ENCODE measurements at regions not wholly inside any gene's neighbourhood (a gene's known extent, or its start where the extent isn't known, plus 50 kb on each side); places are given as distances from the start of the nearest gene placed in this dataset.

DNA sequence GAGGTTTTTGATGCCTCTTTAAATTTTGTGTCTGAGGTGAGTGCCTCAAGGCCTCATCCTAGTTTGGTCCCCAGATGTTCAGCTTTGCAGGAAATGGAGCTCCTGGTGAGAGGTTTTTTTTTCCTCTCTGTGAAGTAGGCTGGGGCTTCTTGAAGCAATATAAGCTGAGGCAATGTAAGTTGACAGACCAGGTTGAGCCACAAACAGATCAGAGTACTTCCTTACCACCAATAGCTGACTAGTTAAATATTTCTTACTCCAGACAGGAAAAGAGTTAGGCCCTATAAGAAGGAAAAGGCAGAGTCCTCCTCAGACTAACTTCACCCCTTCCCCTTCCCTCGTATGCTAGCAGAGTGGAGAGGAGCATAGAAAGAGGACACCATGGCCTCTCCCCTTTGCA lies 341.0 kb downstream of the LMO4 start:
- DNase-seq = no peak
- TF ChIP-seq, protein P1, sequence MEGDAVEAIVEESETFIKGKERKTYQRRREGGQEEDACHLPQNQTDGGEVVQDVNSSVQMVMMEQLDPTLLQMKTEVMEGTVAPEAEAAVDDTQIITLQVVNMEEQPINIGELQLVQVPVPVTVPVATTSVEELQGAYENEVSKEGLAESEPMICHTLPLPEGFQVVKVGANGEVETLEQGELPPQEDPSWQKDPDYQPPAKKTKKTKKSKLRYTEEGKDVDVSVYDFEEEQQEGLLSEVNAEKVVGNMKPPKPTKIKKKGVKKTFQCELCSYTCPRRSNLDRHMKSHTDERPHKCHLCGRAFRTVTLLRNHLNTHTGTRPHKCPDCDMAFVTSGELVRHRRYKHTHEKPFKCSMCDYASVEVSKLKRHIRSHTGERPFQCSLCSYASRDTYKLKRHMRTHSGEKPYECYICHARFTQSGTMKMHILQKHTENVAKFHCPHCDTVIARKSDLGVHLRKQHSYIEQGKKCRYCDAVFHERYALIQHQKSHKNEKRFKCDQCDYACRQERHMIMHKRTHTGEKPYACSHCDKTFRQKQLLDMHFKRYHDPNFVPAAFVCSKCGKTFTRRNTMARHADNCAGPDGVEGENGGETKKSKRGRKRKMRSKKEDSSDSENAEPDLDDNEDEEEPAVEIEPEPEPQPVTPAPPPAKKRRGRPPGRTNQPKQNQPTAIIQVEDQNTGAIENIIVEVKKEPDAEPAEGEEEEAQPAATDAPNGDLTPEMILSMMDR (IDR thresholded peaks at IDR 0.05; ENCODE audit: low read length) = no peak
- TF ChIP-seq EZH2phosphoT487 (IDR thresholded peaks at IDR 0.05; ENCODE audit: low read length) (no peak), EZH2 (optimal IDR thresholded peaks at IDR 0.05; ENCODE audit: low read depth, low read length) (no peak)
- Histone ChIP-seq H3K36me3 (replicated peaks; ENCODE audit: insufficient read depth, low read length) (no peaks in the 10 kb centered on the region), H3K4me1 (ENCODE audit: low read length) (no peaks in the 10 kb centered on the region), H3K4me2 (ENCODE audit: low read depth, low read length) (no peak overlapping the region), H3K9me2 (replicated peaks; ENCODE audit: insufficient read depth, low read length) (no peaks in the 10 kb centered on the region), H3K27me3 (replicated peaks; ENCODE audit: insufficient read depth, low read length) (no peaks in the 10 kb centered on the region), H3K9ac (ENCODE audit: low read length) (no peak overlapping the region), H3K27ac (ENCODE audit: low read length) (no peak overlapping the region), H3K4me3 (ENCODE audit: low read length) (no peak overlapping the region), H2AFZ (ENCODE audit: low read length) (no peak overlapping the region), H3K9me3 (replicated peaks; ENCODE audit: insufficient read depth, low read length) (no peaks in the 10 kb centered on the region), H4K20me1 (ENCODE audit: insufficient read depth, low read length) (no peaks in the 10 kb centered on the region), H3K79me2 (ENCODE audit: low read length) (no peaks in the 10 kb centered on the region), H3F3A (ENCODE audit: insufficient read depth, low read length) (no peaks in the 10 kb centered on the region)

DNA sequence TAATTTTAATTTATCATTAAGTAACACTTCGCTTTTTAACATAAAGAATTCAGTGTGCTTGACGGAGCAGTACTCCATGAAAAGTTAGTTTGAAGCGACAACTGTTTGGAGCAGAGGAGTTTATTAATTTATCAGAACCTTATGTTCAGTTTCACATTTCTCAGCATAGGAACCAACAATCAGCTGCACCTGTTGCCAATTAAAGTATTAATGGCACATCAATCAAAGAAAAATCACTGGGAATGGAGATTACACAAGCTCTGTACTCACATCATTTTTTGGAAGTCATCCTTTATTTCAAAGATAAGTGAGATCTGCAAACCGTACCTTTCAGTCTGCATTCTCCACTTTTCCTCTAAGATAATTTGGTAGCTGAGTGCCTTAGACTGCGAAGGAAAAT lies 344.6 kb downstream of the LMO4 start:
- no peaks in the 10 kb centered on the region for H3K9me2 ChIP-seq (replicated peaks; ENCODE audit: insufficient read depth, low read length)
- no peak overlapping the region for H3K27ac ChIP-seq (ENCODE audit: low read length)
- no peak for TF ChIP-seq EZH2phosphoT487 (IDR thresholded peaks at IDR 0.05; ENCODE audit: low read length)
- TF ChIP-seq EZH2 (optimal IDR thresholded peaks at IDR 0.05; ENCODE audit: low read depth, low read length) = no peak
- TF ChIP-seq, protein P1 (IDR thresholded peaks at IDR 0.05; ENCODE audit: low read length) = no peak
- H2AFZ ChIP-seq (ENCODE audit: low read length) = no peak overlapping the region
- H3F3A ChIP-seq (ENCODE audit: insufficient read depth, low read length) = no peaks in the 10 kb centered on the region
- no peaks in the 10 kb centered on the region for H3K27me3 ChIP-seq (replicated peaks; ENCODE audit: insufficient read depth, low read length)
- H3K9me3 ChIP-seq (replicated peaks; ENCODE audit: insufficient read depth, low read length) = no peaks in the 10 kb centered on the region
- DNase-seq = no peak
- H4K20me1 ChIP-seq (ENCODE audit: insufficient read depth, low read length) = no peaks in the 10 kb centered on the region
- no peak overlapping the region for H3K9ac ChIP-seq (ENCODE audit: low read length)
- no peak overlapping the region for H3K4me3 ChIP-seq (ENCODE audit: low read length)
- H3K4me1 ChIP-seq (ENCODE audit: low read length) = no peaks in the 10 kb centered on the region
- H3K36me3 ChIP-seq (replicated peaks; ENCODE audit: insufficient read depth, low read length) = no peaks in the 10 kb centered on the region
- no peak overlapping the region for H3K4me2 ChIP-seq (ENCODE audit: low read depth, low read length)
- no peaks in the 10 kb centered on the region for H3K79me2 ChIP-seq (ENCODE audit: low read length)

DNA sequence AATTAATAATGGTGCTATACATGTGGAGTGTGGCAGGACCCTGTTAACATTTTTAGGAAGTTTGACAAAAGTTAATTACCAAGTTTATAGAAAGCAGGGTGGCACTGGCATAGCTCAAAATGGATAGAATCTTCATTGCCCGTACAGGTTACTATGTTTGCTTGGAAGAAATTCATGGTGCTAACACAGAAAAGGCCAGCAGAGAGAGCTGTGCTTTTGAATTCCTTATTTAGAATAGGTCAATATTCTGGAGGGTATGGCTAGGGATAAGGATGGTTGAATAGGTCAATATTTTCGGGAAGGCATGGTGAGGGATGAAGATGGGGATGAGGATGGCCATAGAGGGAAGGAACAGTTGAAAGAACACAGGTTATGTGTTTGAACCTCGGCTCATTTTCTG lies 345.1 kb downstream of the LMO4 start:
- Histone ChIP-seq H3K9me3 (replicated peaks; ENCODE audit: insufficient read depth, low read length) (no peaks in the 10 kb centered on the region), H3K9ac (ENCODE audit: low read length) (no peak overlapping the region), H3F3A (ENCODE audit: insufficient read depth, low read length) (no peaks in the 10 kb centered on the region), H3K27me3 (replicated peaks; ENCODE audit: insufficient read depth, low read length) (no peaks in the 10 kb centered on the region), H3K9me2 (replicated peaks; ENCODE audit: insufficient read depth, low read length) (no peaks in the 10 kb centered on the region), H2AFZ (ENCODE audit: low read length) (no peak overlapping the region), H3K4me3 (ENCODE audit: low read length) (no peak overlapping the region), H3K4me1 (ENCODE audit: low read length) (no peaks in the 10 kb centered on the region), H3K4me2 (ENCODE audit: low read depth, low read length) (no peak overlapping the region), H4K20me1 (ENCODE audit: insufficient read depth, low read length) (no peaks in the 10 kb centered on the region), H3K79me2 (ENCODE audit: low read length) (no peaks in the 10 kb centered on the region), H3K27ac (ENCODE audit: low read length) (no peak overlapping the region), H3K36me3 (replicated peaks; ENCODE audit: insufficient read depth, low read length) (no peaks in the 10 kb centered on the region)
- DNase-seq = no peak
- TF ChIP-seq, protein P1 (IDR thresholded peaks at IDR 0.05; ENCODE audit: low read length) = no peak
- TF ChIP-seq EZH2phosphoT487 (IDR thresholded peaks at IDR 0.05; ENCODE audit: low read length) (no peak), EZH2 (optimal IDR thresholded peaks at IDR 0.05; ENCODE audit: low read depth, low read length) (no peak)
